ENCODE measurements at regions not wholly inside any gene's neighbourhood (a gene's known extent, or its start where the extent isn't known, plus 50 kb on each side); places are given as distances from the start of the nearest gene placed in this dataset.

DNA sequence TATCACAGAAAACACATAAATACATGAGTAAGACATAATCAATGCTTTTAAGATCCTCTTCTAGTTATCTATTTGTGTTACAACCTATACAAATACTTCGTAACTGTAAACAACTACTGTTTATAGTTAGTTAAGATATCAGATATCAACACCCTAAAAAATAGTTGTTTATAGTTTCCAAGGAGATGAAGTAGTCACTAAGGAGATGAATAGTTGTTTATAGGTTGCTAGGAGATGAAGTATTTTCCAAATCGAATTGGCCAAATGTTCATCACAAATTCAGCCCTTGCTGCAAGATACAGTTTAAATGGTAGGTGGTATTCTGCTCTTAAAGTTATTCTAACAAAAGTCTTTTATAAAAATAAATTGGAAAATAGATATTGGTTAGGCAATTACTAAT is 618.2 kb upstream of the PCDH10 start:
- TF ChIP-seq POLR2A (IDR thresholded peaks at IDR 0.05; ENCODE audit: low read length), result no peak
- no peak for TF ChIP-seq GATA1 (IDR thresholded peaks at IDR 0.05; ENCODE audit: low read depth, low read length)
